ENCODE measurements at regions not wholly inside any gene's neighbourhood (a gene's known extent, or its start where the extent isn't known, plus 50 kb on each side); places are given as distances from the start of the nearest gene placed in this dataset.

- Histone ChIP-seq H3K4me1 (ENCODE audit: control insufficient read depth, extremely low read depth, insufficient read depth, low read length) (no peaks in the 10 kb centered on the region), H3K9me3 (replicated peaks; ENCODE audit: control insufficient read depth, insufficient read depth, low read length) (peaks cover 6% of the 10 kb centered on the region), H4K20me1 (replicated peaks; ENCODE audit: control insufficient read depth, extremely low read depth, insufficient read depth, low read length) (no peaks in the 10 kb centered on the region), H3K27me3 (ENCODE audit: control insufficient read depth in 2 of 2, insufficient read depth in 2 of 2, low read length in 2 of 2) (no peaks in the 10 kb centered on the region), H3K79me2 (ENCODE audit: control insufficient read depth, insufficient read depth, low read length) (no peaks in the 10 kb centered on the region), H3K36me3 (ENCODE audit: control insufficient read depth in 2 of 2, extremely low read depth in 1 of 2, insufficient read depth in 2 of 2, low read length in 2 of 2) (no peaks in the 10 kb centered on the region), H3K27ac (ENCODE audit: insufficient read depth, low read depth, low read length) (no peak overlapping the region), H3K4me3 (replicated peaks in 1 of 3; ENCODE audit: insufficient read depth in 1 of 3, low read depth in 1 of 3, low read length in 3 of 3) (no peak overlapping the region), H3K9ac (replicated peaks; ENCODE audit: extremely low read depth, insufficient read depth, low read length) (no peak overlapping the region), H3K4me2 (ENCODE audit: insufficient read depth, low read length) (no peak overlapping the region), H3K9me1 (replicated peaks; ENCODE audit: control insufficient read depth, extremely low read depth, insufficient read depth, low read length) (no peaks in the 10 kb centered on the region), H2AFZ (ENCODE audit: low read depth, low read length) (no peak overlapping the region)
- BruUV-seq (replicated peaks): no TSS peak
- intact Hi-C loops (cut with micrococcal nuclease) (loop anchor here (10.0 kb wide), 1 partner anchor 328 kb away; no protein-coding TSS in a partner anchor), dilution Hi-C loops (cut with MboI; ENCODE audit: extremely low pct_ligation_motif_present, low sequenced_read_pairs) (no loop called here)
- ChIA-PET CTCF (no interaction called here), POLR2A (no interaction called here)
- FAIRE-seq: no peak
- TF ChIP-seq POLR2AphosphoS5 (IDR thresholded peaks at IDR 0.05; ENCODE audit: insufficient read depth, low read depth, low read length) (no peak), GATA2 (IDR thresholded peaks at IDR 0.05; ENCODE audit: insufficient read depth, insufficient read length, low read depth, low read length) (no peak), CTCF (IDR thresholded peaks at IDR 0.05; ENCODE audit: extremely low read depth in 1 of 2, insufficient read depth in 1 of 2, low read depth in 1 of 2, low read length in 2 of 2) (no peak), EZH2 (IDR thresholded peaks at IDR 0.05; ENCODE audit: borderline replicate concordance, low read depth, low read length, severe bottlenecking) (no peak), FOS (IDR thresholded peaks at IDR 0.05; ENCODE audit: borderline replicate concordance, insufficient read depth, low read length) (no peak), JUN (IDR thresholded peaks at IDR 0.05; ENCODE audit: borderline replicate concordance, insufficient read depth, insufficient read length, low read depth) (no peak), MAX (IDR thresholded peaks at IDR 0.05; ENCODE audit: insufficient read depth, insufficient read length) (no peak), MYC (IDR thresholded peaks at IDR 0.05; ENCODE audit: low read depth, low read length) (no peak), POLR2A (IDR thresholded peaks at IDR 0.05; ENCODE audit: low read depth, low read length) (no peak)
- DNase-seq (ENCODE audit: low read depth, low spot score): no peak
These were observed 974.2 kb upstream of the CDH9 start for GRCh38 chr5:28012538-28012937.

All from endothelial cell of umbilical vein (primary cell).